Activated CD4-positive, alpha-beta T cell treated with anti-CD3 and anti-CD28 coated beads, Interleukin-2, amount 10 ng/mL, durations not matched to agents 7 days and 5 days (primary cell): ENCODE measurements at regions not wholly inside any gene's neighbourhood (a gene's known extent, or its start where the extent isn't known, plus 50 kb on each side); places are given as distances from the start of the nearest gene placed in this dataset.
"Not testable (repeated sequence)": the region's sequence is repeated elsewhere in the genome, so short reads cannot be mapped to it uniquely, and the experiment has no call there.

Experiments used
- CTCF ChIA-PET: fragments of 350-600 bp; sonication (Branson Sonifier 250); formaldehyde crosslinking; loops from one replicate; lab custom pipeline; 2021; ENCODE audit warnings: antibody characterized with exemption; lab: Charles Lee
- POLR2A ChIA-PET: fragments of 350-600 bp; sonication (Branson Sonifier 250); formaldehyde crosslinking; loops from one replicate; lab custom pipeline; 2021; ENCODE audit warnings: antibody characterized with exemption; lab: Charles Lee
- DNase-seq: peaks from one replicate; pipeline ENCODE4 v3.0.0-alpha.2; 2020
- H3K27ac Mint-ChIP-seq: one replicate; pipeline ENCODE4 v1.8.0; 2021; ENCODE audit warnings: mild to moderate bottlenecking, moderate library complexity, mixed read lengths
- H3K27me3 Mint-ChIP-seq: one replicate; pipeline ENCODE4 v1.8.0; 2021; ENCODE audit warnings: mixed read lengths
- H3K36me3 Mint-ChIP-seq: one replicate; pipeline ENCODE4 v1.8.0; 2021; ENCODE audit warnings: low read depth, mixed read lengths
- H3K4me1 Mint-ChIP-seq: one replicate; pipeline ENCODE4 v1.8.0; 2021; ENCODE audit warnings: mixed read lengths
- H3K4me3 Mint-ChIP-seq: one replicate; pipeline ENCODE4 v1.8.0; 2021; ENCODE audit warnings: mild to moderate bottlenecking, moderate library complexity, mixed read lengths
- H3K9me3 Mint-ChIP-seq: one replicate; pipeline ENCODE4 v1.8.0; 2021; ENCODE audit warnings: mixed read lengths

GRCh38 chr7:110311556-110311955, 779.4 kb upstream of the LRRN3 start:
- Mint-ChIP-seq H3K9me3 (no peaks in the 10 kb centered on the region), H3K36me3 (no peaks in the 10 kb centered on the region), H3K27ac (no peak overlapping the region), H3K4me3 (no peak overlapping the region), H3K4me1 (no peaks in the 10 kb centered on the region), H3K27me3 (peaks cover 2% of the 10 kb centered on the region)
- no peak for DNase-seq
- POLR2A ChIA-PET, result no interaction called here
- CTCF ChIA-PET, result no interaction called here

GRCh38 chr7:110317541-110318265, 773.2 kb upstream of the LRRN3 start:
- H3K36me3 Mint-ChIP-seq, result no peaks in the 10 kb centered on the region
- H3K4me3 Mint-ChIP-seq, result no peak overlapping the region
- no peaks in the 10 kb centered on the region for H3K4me1 Mint-ChIP-seq
- peaks cover 3% of the 10 kb centered on the region for H3K27me3 Mint-ChIP-seq
- ChIA-PET CTCF (no interaction called here), POLR2A (no interaction called here)
- H3K9me3 Mint-ChIP-seq, result peaks cover 3% of the 10 kb centered on the region
- DNase-seq, result no peak
- no peak overlapping the region for H3K27ac Mint-ChIP-seq

GRCh38 chr7:110320285-110320684, 770.6 kb upstream of the LRRN3 start:
- H3K4me3 Mint-ChIP-seq, H3K36me3 Mint-ChIP-seq, H3K9me3 Mint-ChIP-seq, H3K27me3 Mint-ChIP-seq, POLR2A ChIA-PET, H3K4me1 Mint-ChIP-seq, CTCF ChIA-PET, DNase-seq, H3K27ac Mint-ChIP-seq: not testable (repeated sequence)

- POLR2A ChIA-PET, result no interaction called here
- H3K36me3 Mint-ChIP-seq, result no peaks in the 10 kb centered on the region
- no peak for DNase-seq
- peaks cover 3% of the 10 kb centered on the region for H3K27me3 Mint-ChIP-seq
- peaks cover 5% of the 10 kb centered on the region for H3K9me3 Mint-ChIP-seq
- H3K4me1 Mint-ChIP-seq, result no peaks in the 10 kb centered on the region
- CTCF ChIA-PET, result interaction anchor here (1.1 kb wide), 1 partner anchor 19 kb away, joined by 5 read pairs; no protein-coding TSS in a partner anchor
- H3K4me3 Mint-ChIP-seq, result no peak overlapping the region
- H3K27ac Mint-ChIP-seq, result no peak overlapping the region
Observed at GRCh38 chr7:110322796-110323195, 768.1 kb upstream of the LRRN3 start.

GRCh38 chr7:110326966-110327365, 764.0 kb upstream of the LRRN3 start:
- CTCF ChIA-PET, result no interaction called here
- Mint-ChIP-seq H3K9me3 (peaks cover 2% of the 10 kb centered on the region), H3K4me1 (no peaks in the 10 kb centered on the region), H3K27me3 (no peaks in the 10 kb centered on the region), H3K4me3 (no peak overlapping the region), H3K36me3 (no peaks in the 10 kb centered on the region), H3K27ac (no peak overlapping the region)
- DNase-seq, result no peak
- POLR2A ChIA-PET, result no interaction called here

- Mint-ChIP-seq H3K36me3 (no peaks in the 10 kb centered on the region), H3K4me3 (no peak overlapping the region), H3K9me3 (peaks cover 3% of the 10 kb centered on the region), H3K4me1 (no peaks in the 10 kb centered on the region), H3K27ac (no peak overlapping the region), H3K27me3 (no peaks in the 10 kb centered on the region)
- ChIA-PET CTCF (interaction anchor here (0.7 kb wide), 1 partner anchor 11 kb away, joined by 3 read pairs; no protein-coding TSS in a partner anchor), POLR2A (no interaction called here)
- no peak for DNase-seq
Observed at GRCh38 chr7:110336423-110336822, 754.5 kb upstream of the LRRN3 start.

GRCh38 chr7:110337646-110338045, 753.3 kb upstream of the LRRN3 start:
- no peak overlapping the region for H3K27ac Mint-ChIP-seq
- H3K36me3 Mint-ChIP-seq, result no peaks in the 10 kb centered on the region
- ChIA-PET CTCF (no interaction called here), POLR2A (no interaction called here)
- H3K4me1 Mint-ChIP-seq, result no peaks in the 10 kb centered on the region
- no peak overlapping the region for H3K4me3 Mint-ChIP-seq
- DNase-seq, result no peak
- no peaks in the 10 kb centered on the region for H3K27me3 Mint-ChIP-seq
- H3K9me3 Mint-ChIP-seq, result peaks cover 3% of the 10 kb centered on the region

- Mint-ChIP-seq H3K27me3 (no peaks in the 10 kb centered on the region), H3K4me1 (no peaks in the 10 kb centered on the region), H3K4me3 (no peak overlapping the region), H3K27ac (no peak overlapping the region), H3K36me3 (no peaks in the 10 kb centered on the region), H3K9me3 (peaks cover 2% of the 10 kb centered on the region)
- DNase-seq, result no peak
- CTCF ChIA-PET, result interaction anchor here (0.9 kb wide), 1 partner anchor 10 kb away, joined by 3 read pairs; no protein-coding TSS in a partner anchor
- POLR2A ChIA-PET, result no interaction called here
Observed at GRCh38 chr7:110347081-110347480, 743.8 kb upstream of the LRRN3 start.

GRCh38 chr7:110356438-110356837, 734.5 kb upstream of the LRRN3 start:
- no peak for DNase-seq
- ChIA-PET CTCF (no interaction called here), POLR2A (no interaction called here)
- Mint-ChIP-seq H3K27ac (no peak overlapping the region), H3K4me1 (no peaks in the 10 kb centered on the region), H3K27me3 (peaks cover 4% of the 10 kb centered on the region), H3K9me3 (no peaks in the 10 kb centered on the region), H3K36me3 (no peaks in the 10 kb centered on the region), H3K4me3 (no peak overlapping the region)

GRCh38 chr7:110358028-110358427, 732.9 kb upstream of the LRRN3 start:
- DNase-seq, result no peak
- POLR2A ChIA-PET, result no interaction called here
- Mint-ChIP-seq H3K27ac (no peak overlapping the region), H3K4me1 (no peaks in the 10 kb centered on the region), H3K4me3 (no peak overlapping the region), H3K9me3 (peaks cover 3% of the 10 kb centered on the region), H3K27me3 (peaks cover 4% of the 10 kb centered on the region), H3K36me3 (no peaks in the 10 kb centered on the region)
- CTCF ChIA-PET, result no interaction called here

- Mint-ChIP-seq H3K4me3 (no peak overlapping the region), H3K27ac (no peak overlapping the region), H3K36me3 (no peaks in the 10 kb centered on the region), H3K9me3 (no peaks in the 10 kb centered on the region), H3K4me1 (no peaks in the 10 kb centered on the region), H3K27me3 (no peaks in the 10 kb centered on the region)
- DNase-seq, result no peak
- POLR2A ChIA-PET, result no interaction called here
- CTCF ChIA-PET, result no interaction called here
Observed at GRCh38 chr7:110371709-110372108, 719.2 kb upstream of the LRRN3 start.

- H3K4me1 Mint-ChIP-seq, result no peaks in the 10 kb centered on the region
- H3K27ac Mint-ChIP-seq, result no peak overlapping the region
- POLR2A ChIA-PET, result no interaction called here
- CTCF ChIA-PET, result no interaction called here
- H3K9me3 Mint-ChIP-seq, result no peaks in the 10 kb centered on the region
- H3K27me3 Mint-ChIP-seq, result no peaks in the 10 kb centered on the region
- no peak for DNase-seq
- no peaks in the 10 kb centered on the region for H3K36me3 Mint-ChIP-seq
- H3K4me3 Mint-ChIP-seq, result no peak overlapping the region
Observed at GRCh38 chr7:110372685-110373084, 718.2 kb upstream of the LRRN3 start.

GRCh38 chr7:110373416-110373815, 717.5 kb upstream of the LRRN3 start:
- H3K27ac Mint-ChIP-seq, result no peak overlapping the region
- ChIA-PET CTCF (no interaction called here), POLR2A (no interaction called here)
- no peak for DNase-seq
- H3K36me3 Mint-ChIP-seq, result no peaks in the 10 kb centered on the region
- no peaks in the 10 kb centered on the region for H3K4me1 Mint-ChIP-seq
- no peaks in the 10 kb centered on the region for H3K9me3 Mint-ChIP-seq
- H3K27me3 Mint-ChIP-seq, result no peaks in the 10 kb centered on the region
- no peak overlapping the region for H3K4me3 Mint-ChIP-seq

GRCh38 chr7:110373859-110374258, 717.1 kb upstream of the LRRN3 start:
- Mint-ChIP-seq H3K9me3 (no peaks in the 10 kb centered on the region), H3K27me3 (no peaks in the 10 kb centered on the region), H3K36me3 (no peaks in the 10 kb centered on the region), H3K4me3 (no peak overlapping the region), H3K27ac (no peak overlapping the region), H3K4me1 (no peaks in the 10 kb centered on the region)
- POLR2A ChIA-PET, result no interaction called here
- CTCF ChIA-PET, result no interaction called here
- DNase-seq, result no peak
